ENCODE measurements at regions not wholly inside any gene's neighbourhood (a gene's known extent, or its start where the extent isn't known, plus 50 kb on each side); places are given as distances from the start of the nearest gene placed in this dataset.

DNA sequence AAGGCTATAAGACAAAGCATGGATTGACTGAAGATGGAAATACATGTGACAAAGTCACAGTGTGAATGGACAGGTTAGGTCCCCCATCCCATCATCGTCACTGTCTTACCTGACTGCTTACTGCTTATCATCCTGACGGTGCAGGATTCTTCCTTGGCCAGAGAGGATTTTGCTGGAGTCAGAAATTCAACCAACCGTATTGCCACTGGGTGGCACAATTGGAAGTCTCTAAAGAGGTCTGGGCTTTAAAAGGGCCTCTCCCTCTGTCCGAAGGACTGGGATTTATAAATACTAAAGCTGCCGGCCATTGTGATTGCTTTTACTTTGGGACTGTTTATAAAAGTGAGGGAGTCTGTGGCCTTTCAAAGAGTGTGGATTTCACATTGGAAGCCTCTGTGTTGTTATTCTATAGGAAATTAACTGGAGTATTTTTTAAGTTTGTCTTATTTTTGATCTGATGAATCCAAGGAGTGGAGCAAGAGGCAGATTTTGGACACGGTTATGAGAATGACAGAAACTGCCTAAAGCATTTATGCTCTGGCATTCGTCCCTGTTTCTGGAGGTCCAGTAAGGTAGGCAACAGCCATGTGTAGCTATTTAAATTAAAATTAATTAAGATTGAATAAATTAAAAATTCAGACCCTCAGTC, 113.3 kb upstream of the CREB5 start:
- no peak overlapping the region for H3K4me3 ChIP-seq (replicated peaks in 1 of 2; ENCODE audit: low read depth in 2 of 2, low read length in 2 of 2)
- TF ChIP-seq, protein P1, sequence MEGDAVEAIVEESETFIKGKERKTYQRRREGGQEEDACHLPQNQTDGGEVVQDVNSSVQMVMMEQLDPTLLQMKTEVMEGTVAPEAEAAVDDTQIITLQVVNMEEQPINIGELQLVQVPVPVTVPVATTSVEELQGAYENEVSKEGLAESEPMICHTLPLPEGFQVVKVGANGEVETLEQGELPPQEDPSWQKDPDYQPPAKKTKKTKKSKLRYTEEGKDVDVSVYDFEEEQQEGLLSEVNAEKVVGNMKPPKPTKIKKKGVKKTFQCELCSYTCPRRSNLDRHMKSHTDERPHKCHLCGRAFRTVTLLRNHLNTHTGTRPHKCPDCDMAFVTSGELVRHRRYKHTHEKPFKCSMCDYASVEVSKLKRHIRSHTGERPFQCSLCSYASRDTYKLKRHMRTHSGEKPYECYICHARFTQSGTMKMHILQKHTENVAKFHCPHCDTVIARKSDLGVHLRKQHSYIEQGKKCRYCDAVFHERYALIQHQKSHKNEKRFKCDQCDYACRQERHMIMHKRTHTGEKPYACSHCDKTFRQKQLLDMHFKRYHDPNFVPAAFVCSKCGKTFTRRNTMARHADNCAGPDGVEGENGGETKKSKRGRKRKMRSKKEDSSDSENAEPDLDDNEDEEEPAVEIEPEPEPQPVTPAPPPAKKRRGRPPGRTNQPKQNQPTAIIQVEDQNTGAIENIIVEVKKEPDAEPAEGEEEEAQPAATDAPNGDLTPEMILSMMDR (IDR thresholded peaks at IDR 0.05; ENCODE audit: low read depth, low read length): peak; percentile 47
- DNase-seq (ENCODE audit: low read depth in 2 of 2): peak; percentile 68 to 80

DNA sequence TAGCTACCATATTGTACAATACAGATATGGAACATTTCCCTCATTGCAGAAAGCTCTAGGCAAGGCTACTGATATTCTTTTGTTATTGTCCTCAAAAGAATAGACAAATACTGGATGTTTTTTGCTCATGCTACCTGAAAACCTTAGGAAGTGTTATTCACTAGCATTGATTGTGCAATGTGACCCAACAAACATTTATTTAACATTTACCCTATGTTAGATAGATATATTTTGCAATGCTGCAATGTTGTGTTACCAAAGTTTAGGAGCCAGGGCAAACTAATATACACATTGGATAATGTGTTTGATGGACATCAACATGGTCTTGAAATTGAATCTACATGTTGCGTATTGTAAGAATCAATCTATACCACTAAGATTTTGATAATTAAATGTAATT, 112.8 kb upstream of the CREB5 start:
- no peak overlapping the region for H3K4me3 ChIP-seq (replicated peaks in 1 of 2; ENCODE audit: low read depth in 2 of 2, low read length in 2 of 2)
- TF ChIP-seq, protein P1 (IDR thresholded peaks at IDR 0.05; ENCODE audit: low read depth, low read length): no peak
- no peak for DNase-seq (ENCODE audit: low read depth in 2 of 2)

- DNase-seq (ENCODE audit: low read depth in 2 of 2): no peak
- TF ChIP-seq, protein P1 (IDR thresholded peaks at IDR 0.05; ENCODE audit: low read depth, low read length): no peak
- H3K4me3 ChIP-seq (replicated peaks in 1 of 2; ENCODE audit: low read depth in 2 of 2, low read length in 2 of 2): no peak overlapping the region
Measured at GRCh38 chr7:28300488-28300887, 111.8 kb upstream of the CREB5 start.

- no peak overlapping the region for H3K4me3 ChIP-seq (replicated peaks in 1 of 2; ENCODE audit: low read depth in 2 of 2, low read length in 2 of 2)
- TF ChIP-seq, protein P1 (IDR thresholded peaks at IDR 0.05; ENCODE audit: low read depth, low read length): no peak
- DNase-seq (ENCODE audit: low read depth in 2 of 2): peak; percentile 33 to 80
Measured at GRCh38 chr7:28301148-28301641, 111.1 kb upstream of the CREB5 start.

- H3K4me3 ChIP-seq (replicated peaks in 1 of 2; ENCODE audit: low read depth in 2 of 2, low read length in 2 of 2): no peak overlapping the region
- no peak for DNase-seq (ENCODE audit: low read depth in 2 of 2)
- TF ChIP-seq, protein P1 (IDR thresholded peaks at IDR 0.05; ENCODE audit: low read depth, low read length): no peak
Measured at GRCh38 chr7:28304290-28304689, 108.0 kb upstream of the CREB5 start.

DNA sequence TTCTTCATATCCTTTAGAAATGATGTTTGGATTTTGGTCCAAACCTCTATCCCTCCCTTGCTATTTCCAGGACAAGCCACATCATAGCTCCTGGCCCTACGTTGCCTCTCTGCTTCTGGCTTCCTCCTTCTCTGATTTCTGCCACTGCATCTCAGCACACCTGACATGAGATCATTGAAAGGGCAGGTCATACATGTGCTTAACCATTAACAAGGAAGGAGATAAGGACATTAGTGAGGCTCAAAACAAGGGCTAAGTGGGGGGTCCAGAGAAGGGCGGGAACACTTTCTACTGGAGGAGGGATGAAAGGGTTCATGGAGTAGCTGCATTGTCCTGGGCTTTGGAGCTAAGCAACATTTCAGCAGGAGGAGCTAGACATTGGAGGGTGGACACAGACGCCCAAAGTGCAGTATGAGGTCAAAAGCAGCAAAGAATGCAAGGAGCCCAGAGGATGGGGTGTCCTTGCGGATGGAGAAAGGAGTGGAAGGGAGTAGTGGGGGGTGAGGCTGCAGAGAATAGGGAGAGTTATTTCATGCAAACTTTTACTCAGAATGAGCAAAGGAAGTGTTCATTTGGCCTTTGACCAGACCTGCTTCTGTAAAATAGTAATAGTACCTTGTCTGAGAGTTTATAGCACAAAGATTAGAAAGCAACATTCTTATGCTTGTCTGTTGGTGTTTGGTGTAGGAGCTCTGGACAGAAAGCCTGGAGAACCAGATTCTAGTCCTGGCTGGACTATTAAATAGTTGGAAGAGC, 102.4 kb upstream of the CREB5 start:
- no peak for DNase-seq (ENCODE audit: low read depth in 2 of 2)
- TF ChIP-seq, protein P1 (IDR thresholded peaks at IDR 0.05; ENCODE audit: low read depth, low read length): no peak
- H3K4me3 ChIP-seq (replicated peaks in 1 of 2; ENCODE audit: low read depth in 2 of 2, low read length in 2 of 2): no peak overlapping the region

Data from cardiac fibroblast (primary cell).